ENCODE measurements at regions not wholly inside any gene's neighbourhood (a gene's known extent, or its start where the extent isn't known, plus 50 kb on each side); places are given as distances from the start of the nearest gene placed in this dataset.

DNA sequence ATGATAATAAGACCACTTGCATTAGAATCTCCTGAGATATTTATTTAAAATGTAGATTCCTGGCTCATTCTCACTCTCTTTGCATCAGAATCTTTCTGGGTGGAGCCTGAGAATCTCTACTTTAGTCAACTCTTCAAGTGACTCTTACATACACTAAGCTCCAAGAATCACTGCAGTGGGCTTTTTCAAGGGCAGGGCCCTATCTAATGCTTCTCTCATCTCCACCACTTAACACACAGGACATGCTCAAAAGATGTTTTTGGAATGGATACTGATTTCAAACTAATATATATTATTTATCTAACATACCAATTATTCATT lies 68.9 kb upstream of the GAP43 start:
- TF ChIP-seq, protein P1, sequence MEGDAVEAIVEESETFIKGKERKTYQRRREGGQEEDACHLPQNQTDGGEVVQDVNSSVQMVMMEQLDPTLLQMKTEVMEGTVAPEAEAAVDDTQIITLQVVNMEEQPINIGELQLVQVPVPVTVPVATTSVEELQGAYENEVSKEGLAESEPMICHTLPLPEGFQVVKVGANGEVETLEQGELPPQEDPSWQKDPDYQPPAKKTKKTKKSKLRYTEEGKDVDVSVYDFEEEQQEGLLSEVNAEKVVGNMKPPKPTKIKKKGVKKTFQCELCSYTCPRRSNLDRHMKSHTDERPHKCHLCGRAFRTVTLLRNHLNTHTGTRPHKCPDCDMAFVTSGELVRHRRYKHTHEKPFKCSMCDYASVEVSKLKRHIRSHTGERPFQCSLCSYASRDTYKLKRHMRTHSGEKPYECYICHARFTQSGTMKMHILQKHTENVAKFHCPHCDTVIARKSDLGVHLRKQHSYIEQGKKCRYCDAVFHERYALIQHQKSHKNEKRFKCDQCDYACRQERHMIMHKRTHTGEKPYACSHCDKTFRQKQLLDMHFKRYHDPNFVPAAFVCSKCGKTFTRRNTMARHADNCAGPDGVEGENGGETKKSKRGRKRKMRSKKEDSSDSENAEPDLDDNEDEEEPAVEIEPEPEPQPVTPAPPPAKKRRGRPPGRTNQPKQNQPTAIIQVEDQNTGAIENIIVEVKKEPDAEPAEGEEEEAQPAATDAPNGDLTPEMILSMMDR (IDR thresholded peaks at IDR 0.05) = no peak
- TF ChIP-seq POLR2AphosphoS5 (IDR thresholded peaks at IDR 0.05) (no peak), EP300 (IDR thresholded peaks at IDR 0.05) (no peak)
